Neural crest cell (in vitro differentiated cells): ENCODE measurements at regions not wholly inside any gene's neighbourhood (a gene's known extent, or its start where the extent isn't known, plus 50 kb on each side); places are given as distances from the start of the nearest gene placed in this dataset.

Experiments
- DNase-seq: peaks from one replicate; pipeline ENCODE4 v3.0.0; 2021; ENCODE audit warnings: low read depth, mixed read lengths, low spot score
- H3K27ac Mint-ChIP-seq: one replicate; pipeline ENCODE4 v1.8.0; 2021; ENCODE audit warnings: mild to moderate bottlenecking, mixed read lengths; ENCODE audit not compliant: unreplicated experiment
- H3K27me3 Mint-ChIP-seq: 2 replicates; pipeline ENCODE4 v1.8.0; 2021; ENCODE audit warnings: low read depth, mild to moderate bottlenecking, mixed read lengths
- H3K36me3 Mint-ChIP-seq: 2 replicates; pipeline ENCODE4 v1.8.0; 2021; ENCODE audit warnings: low read depth, mild to moderate bottlenecking, mixed read lengths
- H3K4me1 Mint-ChIP-seq: 2 replicates; pipeline ENCODE4 v1.8.0; 2021; ENCODE audit warnings: mixed read lengths
- H3K4me3 Mint-ChIP-seq: one replicate; pipeline ENCODE4 v1.8.0; 2021; ENCODE audit warnings: mild to moderate bottlenecking, mixed read lengths
- H3K9me3 Mint-ChIP-seq: 2 replicates; pipeline ENCODE4 v1.8.0; 2021; ENCODE audit warnings: mixed read lengths
- TF ChIP-seq, protein P1 (sequence below): fragments of 200-600 bp; sonication (generic); conservative IDR thresholded peaks from 2 replicates; pipeline ENCODE4 v1.5.0; 2021; ENCODE audit warnings: antibody characterized with exemption, mild to moderate bottlenecking

GRCh38 chr1:58874757-58875755, 91.2 kb upstream of the JUN start:
- Mint-ChIP-seq H3K27ac (peak overlapping the region; percentile 94), H3K27me3 (no peaks in the 10 kb centered on the region)

GRCh38 chr1:58879464-58879863, 95.6 kb upstream of the JUN start:
- DNase-seq = no peak
- H3K27me3 Mint-ChIP-seq = no peaks in the 10 kb centered on the region
- H3K27ac Mint-ChIP-seq = no peak overlapping the region
- TF ChIP-seq, protein P1, sequence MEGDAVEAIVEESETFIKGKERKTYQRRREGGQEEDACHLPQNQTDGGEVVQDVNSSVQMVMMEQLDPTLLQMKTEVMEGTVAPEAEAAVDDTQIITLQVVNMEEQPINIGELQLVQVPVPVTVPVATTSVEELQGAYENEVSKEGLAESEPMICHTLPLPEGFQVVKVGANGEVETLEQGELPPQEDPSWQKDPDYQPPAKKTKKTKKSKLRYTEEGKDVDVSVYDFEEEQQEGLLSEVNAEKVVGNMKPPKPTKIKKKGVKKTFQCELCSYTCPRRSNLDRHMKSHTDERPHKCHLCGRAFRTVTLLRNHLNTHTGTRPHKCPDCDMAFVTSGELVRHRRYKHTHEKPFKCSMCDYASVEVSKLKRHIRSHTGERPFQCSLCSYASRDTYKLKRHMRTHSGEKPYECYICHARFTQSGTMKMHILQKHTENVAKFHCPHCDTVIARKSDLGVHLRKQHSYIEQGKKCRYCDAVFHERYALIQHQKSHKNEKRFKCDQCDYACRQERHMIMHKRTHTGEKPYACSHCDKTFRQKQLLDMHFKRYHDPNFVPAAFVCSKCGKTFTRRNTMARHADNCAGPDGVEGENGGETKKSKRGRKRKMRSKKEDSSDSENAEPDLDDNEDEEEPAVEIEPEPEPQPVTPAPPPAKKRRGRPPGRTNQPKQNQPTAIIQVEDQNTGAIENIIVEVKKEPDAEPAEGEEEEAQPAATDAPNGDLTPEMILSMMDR = no peak
- peaks cover 30% of the 10 kb centered on the region for H3K4me1 Mint-ChIP-seq
- no peak overlapping the region for H3K4me3 Mint-ChIP-seq
- H3K9me3 Mint-ChIP-seq = no peaks in the 10 kb centered on the region
- no peaks in the 10 kb centered on the region for H3K36me3 Mint-ChIP-seq

More at GRCh38 chr1:58874757-58875755, 91.2 kb upstream of the JUN start:
- H3K36me3 Mint-ChIP-seq = no peaks in the 10 kb centered on the region
- TF ChIP-seq, protein P1 = no peak
- peak overlapping the region; percentile 41 for H3K4me3 Mint-ChIP-seq
- no peaks in the 10 kb centered on the region for H3K9me3 Mint-ChIP-seq
- H3K4me1 Mint-ChIP-seq = peaks cover 34% of the 10 kb centered on the region
- peak; percentile 34 for DNase-seq

GRCh38 chr1:58880592-58880991, 96.7 kb upstream of the JUN start:
- Mint-ChIP-seq H3K27me3 (no peaks in the 10 kb centered on the region), H3K36me3 (no peaks in the 10 kb centered on the region), H3K9me3 (no peaks in the 10 kb centered on the region), H3K27ac (no peak overlapping the region), H3K4me1 (peaks cover 21% of the 10 kb centered on the region), H3K4me3 (no peak overlapping the region)
- TF ChIP-seq, protein P1 = no peak
- no peak for DNase-seq

- H3K4me1 Mint-ChIP-seq = peaks cover 18% of the 10 kb centered on the region
- no peaks in the 10 kb centered on the region for H3K9me3 Mint-ChIP-seq
- no peak overlapping the region for H3K27ac Mint-ChIP-seq
- no peaks in the 10 kb centered on the region for H3K36me3 Mint-ChIP-seq
- TF ChIP-seq, protein P1 = no peak
- DNase-seq = no peak
- H3K4me3 Mint-ChIP-seq = no peak overlapping the region
- H3K27me3 Mint-ChIP-seq = no peaks in the 10 kb centered on the region
Measured at GRCh38 chr1:58881471-58881994, 97.7 kb upstream of the JUN start.

- DNase-seq = no peak
- TF ChIP-seq, protein P1 = no peak
- peaks cover 18% of the 10 kb centered on the region for H3K4me1 Mint-ChIP-seq
- no peak overlapping the region for H3K4me3 Mint-ChIP-seq
- no peaks in the 10 kb centered on the region for H3K27me3 Mint-ChIP-seq
- no peaks in the 10 kb centered on the region for H3K9me3 Mint-ChIP-seq
- no peaks in the 10 kb centered on the region for H3K36me3 Mint-ChIP-seq
- no peak overlapping the region for H3K27ac Mint-ChIP-seq
Measured at GRCh38 chr1:58882322-58882948, 98.6 kb upstream of the JUN start.
